Trophoblast cell (in vitro differentiated cells and primary cell): ENCODE measurements at regions not wholly inside any gene's neighbourhood (a gene's known extent, or its start where the extent isn't known, plus 50 kb on each side); places are given as distances from the start of the nearest gene placed in this dataset.

Experiments used
- DNase-seq, 2 donors: peaks; one replicate each; pipeline ENCODE4 v3.0.0-alpha.2; 2016
- H2AFZ ChIP-seq: 2 replicates; pipeline ENCODE4 v1.6.1; 2013; ENCODE audit warnings: low read length, moderate library complexity, mild to moderate bottlenecking; ENCODE audit not compliant: insufficient read depth, poor library complexity
- H2AK5ac ChIP-seq: 2 replicates; pipeline ENCODE4 v1.6.1; 2013; ENCODE audit warnings: mild to moderate bottlenecking, low read length
- H2BK120ac ChIP-seq: 2 replicates; pipeline ENCODE4 v1.6.1; 2013; ENCODE audit warnings: low read length, mild to moderate bottlenecking, moderate library complexity; ENCODE audit not compliant: insufficient read depth, poor library complexity
- H2BK12ac ChIP-seq: 2 replicates; pipeline ENCODE4 v1.6.1; 2013; ENCODE audit warnings: mild to moderate bottlenecking, low read length, moderate library complexity
- H2BK5ac ChIP-seq: 2 replicates; pipeline ENCODE4 v1.6.1; 2013; ENCODE audit warnings: low read length, low read depth, moderate library complexity, mild to moderate bottlenecking; ENCODE audit not compliant: poor library complexity
- H3K14ac ChIP-seq: 2 replicates; pipeline ENCODE4 v1.6.1; 2013; ENCODE audit warnings: mild to moderate bottlenecking, low read length
- H3K18ac ChIP-seq: 2 replicates; pipeline ENCODE4 v1.6.1; 2013; ENCODE audit warnings: mild to moderate bottlenecking, low read length
- H3K23ac ChIP-seq: 2 replicates; pipeline ENCODE4 v1.6.1; 2013; ENCODE audit warnings: low read length
- H3K27ac ChIP-seq: 2 replicates; pipeline ENCODE4 v1.5.1; 2013; ENCODE audit warnings: low read depth, mild to moderate bottlenecking, inconsistent platforms, low read length, moderate library complexity
- H3K27me3 ChIP-seq: 2 replicates; pipeline ENCODE4 v1.6.1; 2013; ENCODE audit warnings: inconsistent platforms, mild to moderate bottlenecking, low read length, moderate library complexity; ENCODE audit not compliant: insufficient read depth
- H3K36me3 ChIP-seq, 2 experiments: 1 replicate in 1 of 2; 2 replicates in 1 of 2; pipeline ENCODE4 v1.6.1; 2013; ENCODE audit warnings: low read length in 2 of 2, mild to moderate bottlenecking in 2 of 2, moderate library complexity in 1 of 2; ENCODE audit not compliant: insufficient read depth in 2 of 2, control insufficient read depth in 1 of 2
- H3K4ac ChIP-seq: 2 replicates; pipeline ENCODE4 v1.6.1; 2013; ENCODE audit warnings: low read depth, mild to moderate bottlenecking, low read length, moderate library complexity
- H3K4me1 ChIP-seq, 2 experiments: 1 replicate in 1 of 2; 2 replicates in 1 of 2; pipeline ENCODE4 v1.6.1; 2013; ENCODE audit warnings: low read length in 2 of 2, mild to moderate bottlenecking in 2 of 2, moderate library complexity in 1 of 2; ENCODE audit not compliant: insufficient read depth in 2 of 2, control insufficient read depth in 1 of 2
- H3K4me2 ChIP-seq: 2 replicates; pipeline ENCODE4 v1.6.1; 2013; ENCODE audit warnings: inconsistent platforms, mild to moderate bottlenecking, low read length, moderate library complexity
- H3K4me3 ChIP-seq: 2 replicates; pipeline ENCODE4 v1.5.1; 2013; ENCODE audit warnings: mild to moderate bottlenecking, low read depth, low read length, inconsistent platforms
- H3K79me1 ChIP-seq: one replicate; pipeline ENCODE4 v1.6.1; 2013; ENCODE audit warnings: low read length
- H3K79me2 ChIP-seq: 2 replicates; pipeline ENCODE4 v1.6.1; 2013; ENCODE audit warnings: low read length, mild to moderate bottlenecking; ENCODE audit not compliant: control insufficient read depth, insufficient read depth, poor library complexity
- H3K9ac ChIP-seq: 2 replicates; pipeline ENCODE4 v1.6.1; 2013; ENCODE audit warnings: mild to moderate bottlenecking, low read length
- H3K9me3 ChIP-seq: 2 replicates; pipeline ENCODE4 v1.6.1; 2013; ENCODE audit warnings: low read depth, mild to moderate bottlenecking, control low read depth, inconsistent platforms, low read length; ENCODE audit not compliant: insufficient read depth
- H4K12ac ChIP-seq: 2 replicates; pipeline ENCODE4 v1.6.1; 2013; ENCODE audit warnings: low read depth, mild to moderate bottlenecking, low read length, moderate library complexity
- H4K8ac ChIP-seq: 2 replicates; pipeline ENCODE4 v1.6.1; 2013; ENCODE audit warnings: low read depth, mild to moderate bottlenecking, low read length, moderate library complexity
- H4K91ac ChIP-seq: one replicate; pipeline ENCODE4 v1.6.1; 2013; ENCODE audit warnings: low read depth, mild to moderate bottlenecking, low read length, moderate library complexity
- WGBS: extraction: QIAGEN DNeasy Blood & Tissue Kit; methylation state at CpG from one replicate; pipeline ENCODE4 v1.1.7; 2013; ENCODE audit warnings: missing lambda C conversion rate; ENCODE audit not compliant: insufficient read length, insufficient coverage; ENCODE audit errors: extremely low coverage; 5-methylcytosine and 5-hydroxymethylcytosine counted together

GRCh38 chr14:101395779-101396178 lies 165.5 kb upstream of the DIO3 start:
- H3K18ac ChIP-seq = no peak overlapping the region
- no peak overlapping the region for H2AFZ ChIP-seq
- H3K4me1 ChIP-seq = peaks cover 6 to 9% of the 10 kb centered on the region in 2 experiments
- H3K4me2 ChIP-seq = no peak overlapping the region
- H4K12ac ChIP-seq = no peak overlapping the region
- H3K27me3 ChIP-seq = no peaks in the 10 kb centered on the region
- no peak overlapping the region for H3K27ac ChIP-seq
- H2AK5ac ChIP-seq = no peak overlapping the region
- H2BK120ac ChIP-seq = no peak overlapping the region
- no peak overlapping the region for H3K4me3 ChIP-seq
- no peak overlapping the region for H2BK12ac ChIP-seq
- H3K79me2 ChIP-seq = peaks cover 4% of the 10 kb centered on the region
- no CpG with 5 or more reads among the region's 5 CpGs for WGBS
- no peak overlapping the region for H3K4ac ChIP-seq
- peaks cover 1% of the 10 kb centered on the region for H3K9me3 ChIP-seq
- no peak overlapping the region for H4K8ac ChIP-seq
- peaks cover 6% of the 10 kb centered on the region for H3K79me1 ChIP-seq
- no peak overlapping the region for H3K9ac ChIP-seq
- H3K36me3 ChIP-seq = no peaks in the 10 kb centered on the region
- H2BK5ac ChIP-seq = no peak overlapping the region
- no peak overlapping the region for H3K23ac ChIP-seq
- H4K91ac ChIP-seq = no peak overlapping the region
- DNase-seq = no peak
- H3K14ac ChIP-seq = no peak overlapping the region

DNA sequence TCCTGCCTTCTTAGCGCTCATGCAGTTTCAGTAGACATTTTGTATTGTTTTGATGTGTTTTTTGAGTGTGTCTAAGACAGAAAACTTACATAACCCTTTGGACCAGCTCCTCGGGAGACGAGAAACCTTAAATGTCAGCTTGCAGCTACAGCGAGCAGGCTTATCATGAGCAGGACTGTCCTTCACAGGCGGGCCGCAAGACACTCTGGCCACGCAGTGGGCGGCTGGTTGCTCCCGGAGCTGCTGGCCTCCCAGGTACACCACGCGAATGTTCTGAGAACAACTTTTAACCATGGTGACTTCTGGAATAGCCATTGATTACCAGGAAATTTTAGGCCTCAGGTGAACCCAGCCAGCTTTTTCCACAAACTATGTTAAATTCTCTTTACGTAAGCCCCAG lies 164.1 kb upstream of the DIO3 start:
- no peaks in the 10 kb centered on the region for H3K27me3 ChIP-seq
- no peak overlapping the region for H4K8ac ChIP-seq
- peaks cover 6% of the 10 kb centered on the region for H3K79me1 ChIP-seq
- H3K4me3 ChIP-seq = no peak overlapping the region
- whole genome bisulfite sequencing = no CpG with 5 or more reads among the region's 12 CpGs
- no peak overlapping the region for H2BK5ac ChIP-seq
- no peak overlapping the region for H2BK120ac ChIP-seq
- H2AFZ ChIP-seq = no peak overlapping the region
- H2AK5ac ChIP-seq = no peak overlapping the region
- H3K36me3 ChIP-seq = no peaks in the 10 kb centered on the region
- no peak overlapping the region for H3K23ac ChIP-seq
- no peak overlapping the region for H3K4ac ChIP-seq
- H3K9me3 ChIP-seq = peaks cover 1% of the 10 kb centered on the region
- H3K4me2 ChIP-seq = no peak overlapping the region
- H3K18ac ChIP-seq = no peak overlapping the region
- H2BK12ac ChIP-seq = no peak overlapping the region
- H3K9ac ChIP-seq = no peak overlapping the region
- no peak overlapping the region for H3K27ac ChIP-seq
- no peak overlapping the region for H4K91ac ChIP-seq
- H3K14ac ChIP-seq = no peak overlapping the region
- H4K12ac ChIP-seq = no peak overlapping the region
- peaks cover 10 to 13% of the 10 kb centered on the region in 2 experiments for H3K4me1 ChIP-seq
- peaks cover 4% of the 10 kb centered on the region for H3K79me2 ChIP-seq
- no peak for DNase-seq

- Histone ChIP-seq H3K9me3 (peaks cover 1% of the 10 kb centered on the region), H2BK12ac (no peak overlapping the region), H4K91ac (no peak overlapping the region), H3K4me3 (no peak overlapping the region), H3K27me3 (no peaks in the 10 kb centered on the region), H3K9ac (no peak overlapping the region), H2BK120ac (no peak overlapping the region), H3K4me1 (peaks cover 10 to 13% of the 10 kb centered on the region in 2 experiments), H3K14ac (no peak overlapping the region), H3K27ac (no peak overlapping the region), H4K8ac (no peak overlapping the region), H3K79me2 (peaks cover 4% of the 10 kb centered on the region), H3K36me3 (no peaks in the 10 kb centered on the region), H2AK5ac (no peak overlapping the region), H2AFZ (no peak overlapping the region), H3K4ac (no peak overlapping the region), H4K12ac (no peak overlapping the region), H2BK5ac (no peak overlapping the region), H3K23ac (no peak overlapping the region), H3K4me2 (no peak overlapping the region), H3K18ac (no peak overlapping the region), H3K79me1 (peaks cover 6% of the 10 kb centered on the region)
- WGBS = no CpG with 5 or more reads among the region's 14 CpGs
- DNase-seq = no peak
Measured at GRCh38 chr14:101398011-101398410, 163.3 kb upstream of the DIO3 start.

DNA sequence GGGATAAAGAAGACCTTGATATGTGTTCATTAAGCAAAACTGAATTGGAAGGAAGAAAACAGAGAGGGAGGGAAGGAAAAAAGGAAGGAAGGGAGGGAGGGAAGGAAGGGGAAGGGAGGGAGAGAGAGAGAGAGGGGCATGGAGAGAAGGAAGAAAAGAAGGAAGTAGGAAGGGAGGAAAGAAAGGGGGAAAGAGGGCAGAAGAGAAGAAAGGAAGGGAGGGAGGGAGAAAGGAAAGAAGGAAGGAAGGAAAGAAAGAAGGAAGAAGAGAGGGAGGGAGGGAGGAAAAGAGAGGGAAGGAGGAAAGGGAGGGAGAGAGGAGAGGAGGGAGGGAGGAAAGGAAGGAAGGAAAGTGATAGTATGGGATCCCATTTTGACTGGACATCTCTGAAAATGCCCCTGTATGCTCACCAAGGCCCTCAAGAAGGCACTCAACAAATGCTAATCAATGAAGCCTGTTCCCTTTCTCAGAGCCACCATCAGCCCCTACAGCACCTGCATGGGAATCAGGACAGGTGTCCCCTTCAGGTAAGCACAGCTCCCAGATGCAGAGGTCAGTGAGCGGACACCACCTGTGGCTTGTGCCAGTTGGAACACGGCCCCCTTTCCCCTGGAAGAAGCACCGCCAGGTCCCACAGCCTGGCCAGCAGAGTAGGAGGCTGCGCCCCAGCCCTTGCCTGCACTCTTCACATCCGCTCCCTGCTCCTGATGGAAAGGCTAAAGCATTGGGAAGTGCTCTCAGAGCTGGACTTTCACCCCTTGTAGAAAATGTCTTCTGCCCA lies 161.4 kb upstream of the DIO3 start:
- H2AFZ ChIP-seq = no peak overlapping the region
- no peaks in the 10 kb centered on the region for H3K36me3 ChIP-seq
- peak overlapping the region; percentile 52 for H3K4ac ChIP-seq
- peaks cover 10 to 13% of the 10 kb centered on the region in 2 experiments for H3K4me1 ChIP-seq
- H3K14ac ChIP-seq = peak overlapping the region; percentile 90
- H3K27ac ChIP-seq = peak overlapping the region; percentile 44
- no peak overlapping the region for H3K23ac ChIP-seq
- H4K8ac ChIP-seq = peak overlapping the region; percentile 66
- no CpG with 5 or more reads among the region's 5 CpGs for WGBS
- no peak overlapping the region for H3K9ac ChIP-seq
- H2AK5ac ChIP-seq = peak overlapping the region; percentile 60
- DNase-seq = no peak
- no peak overlapping the region for H3K4me3 ChIP-seq
- peaks cover 2% of the 10 kb centered on the region for H3K9me3 ChIP-seq
- no peak overlapping the region for H3K4me2 ChIP-seq
- peaks cover 6% of the 10 kb centered on the region for H3K79me1 ChIP-seq
- H3K27me3 ChIP-seq = no peaks in the 10 kb centered on the region
- peak overlapping the region; percentile 91 for H4K91ac ChIP-seq
- peak overlapping the region; percentile 98 for H2BK12ac ChIP-seq
- no peak overlapping the region for H4K12ac ChIP-seq
- peaks cover 4% of the 10 kb centered on the region for H3K79me2 ChIP-seq
- H2BK120ac ChIP-seq = peak overlapping the region; percentile 82
- peak overlapping the region; percentile 36 for H2BK5ac ChIP-seq
- peak overlapping the region; percentile 93 for H3K18ac ChIP-seq
